Mesenchymal stem cell (in vitro differentiated cells and primary cell): ENCODE measurements at regions not wholly inside any gene's neighbourhood (a gene's known extent, or its start where the extent isn't known, plus 50 kb on each side); places are given as distances from the start of the nearest gene placed in this dataset.

Experiments
- DNase-seq: peaks from one replicate; pipeline ENCODE4 v3.0.0-alpha.2; 2013
- H2AFZ ChIP-seq: one replicate; pipeline ENCODE4 v1.6.1; 2013; ENCODE audit warnings: low read depth, mild to moderate bottlenecking, control low read depth, inconsistent platforms, low read length, moderate library complexity
- H2AK5ac ChIP-seq: 2 replicates; pipeline ENCODE4 v1.6.1; 2013; ENCODE audit warnings: low read length, moderate library complexity, mild to moderate bottlenecking, inconsistent platforms; ENCODE audit not compliant: severe bottlenecking
- H2BK120ac ChIP-seq: one replicate; pipeline ENCODE4 v1.6.1; 2013; ENCODE audit warnings: low read depth, mild to moderate bottlenecking, inconsistent platforms, low read length, moderate library complexity
- H2BK12ac ChIP-seq, 2 experiments: one replicate each; pipeline ENCODE4 v1.6.1; 2013; ENCODE audit warnings: inconsistent platforms in 2 of 2, low read length in 2 of 2, mild to moderate bottlenecking in 2 of 2, moderate library complexity in 2 of 2, control low read depth in 1 of 2
- H2BK15ac ChIP-seq: one replicate; pipeline ENCODE4 v1.6.1; 2013; ENCODE audit warnings: mild to moderate bottlenecking, low read depth, inconsistent platforms; ENCODE audit not compliant: poor library complexity, severe bottlenecking
- H2BK5ac ChIP-seq: 2 replicates; pipeline ENCODE4 v1.6.1; 2013; ENCODE audit warnings: low read depth, mild to moderate bottlenecking, low read length, control low read depth, inconsistent platforms; ENCODE audit not compliant: poor library complexity, severe bottlenecking
- H3K14ac ChIP-seq, 2 experiments: one replicate each; pipeline ENCODE4 v1.6.1; 2013; ENCODE audit warnings: inconsistent platforms in 2 of 2, low read length in 2 of 2, control low read depth in 1 of 2, mild to moderate bottlenecking in 1 of 2, moderate library complexity in 1 of 2
- H3K18ac ChIP-seq, 2 experiments: one replicate each; pipeline ENCODE4 v1.6.1; 2013; ENCODE audit warnings: inconsistent platforms in 2 of 2, low read length in 2 of 2, control low read depth in 1 of 2, low read depth in 1 of 2, mild to moderate bottlenecking in 1 of 2
- H3K23ac ChIP-seq, 2 experiments: one replicate each; pipeline ENCODE4 v1.6.1; 2013; ENCODE audit warnings: inconsistent platforms in 2 of 2, low read length in 2 of 2, mild to moderate bottlenecking in 2 of 2, moderate library complexity in 2 of 2, control low read depth in 1 of 2
- H3K27ac ChIP-seq: 2 replicates; pipeline ENCODE4 v1.5.1; 2013; ENCODE audit warnings: mild to moderate bottlenecking, moderate library complexity, low read length, control low read depth, inconsistent platforms; ENCODE audit not compliant: poor library complexity, severe bottlenecking
- H3K27me3 ChIP-seq, 2 experiments: 2 replicates each; pipeline versions ENCODE4 v1.6.1 to v1.7.0; 2013; ENCODE audit warnings: low read length in 2 of 2, mild to moderate bottlenecking in 2 of 2, moderate library complexity in 2 of 2, control low read depth in 1 of 2, inconsistent platforms in 1 of 2; ENCODE audit not compliant: control insufficient read depth in 1 of 2, insufficient read depth in 1 of 2
- H3K36me3 ChIP-seq, 2 experiments: 2 replicates each; pipeline versions ENCODE4 v1.6.1 to v1.7.0; 2013; ENCODE audit warnings: low read length in 2 of 2, control low read depth in 1 of 2, inconsistent platforms in 1 of 2, low read depth in 1 of 2, mild to moderate bottlenecking in 1 of 2; ENCODE audit not compliant: insufficient read depth in 2 of 2, control insufficient read depth in 1 of 2
- H3K4ac ChIP-seq, 2 experiments: one replicate each; pipeline ENCODE4 v1.6.1; 2013; ENCODE audit warnings: inconsistent platforms in 2 of 2, low read length in 2 of 2, mild to moderate bottlenecking in 2 of 2, moderate library complexity in 2 of 2, control low read depth in 1 of 2, low read depth in 1 of 2
- H3K4me1 ChIP-seq: 2 replicates; pipeline ENCODE4 v1.6.1; 2013; ENCODE audit warnings: low read depth, low read length, control low read depth; ENCODE audit not compliant: control insufficient read depth, insufficient read depth
- H3K4me2 ChIP-seq: 2 replicates; pipeline ENCODE4 v1.6.1; 2013; ENCODE audit warnings: low read length, mild to moderate bottlenecking, inconsistent platforms; ENCODE audit not compliant: poor library complexity, severe bottlenecking
- H3K4me3 ChIP-seq, 2 experiments: 2 replicates each; pipeline versions ENCODE4 v1.5.1 to v1.7.0; 2013; ENCODE audit warnings: low read length in 2 of 2, mild to moderate bottlenecking in 2 of 2, control low read depth in 1 of 2, low read depth in 1 of 2; ENCODE audit not compliant: insufficient read depth in 1 of 2
- H3K79me1 ChIP-seq: replicated peaks from 2 replicates; pipeline ENCODE4 v1.6.1; 2013; ENCODE audit warnings: mild to moderate bottlenecking, control low read depth, low read length, inconsistent platforms; ENCODE audit not compliant: poor library complexity, severe bottlenecking
- H3K9ac ChIP-seq: 2 replicates; pipeline ENCODE4 v1.7.0; 2013; ENCODE audit warnings: mild to moderate bottlenecking, low read length, moderate library complexity
- H3K9me3 ChIP-seq: 2 replicates; pipeline ENCODE4 v1.7.0; 2013; ENCODE audit warnings: mild to moderate bottlenecking, low read length; ENCODE audit not compliant: control insufficient read depth
- H4K8ac ChIP-seq: one replicate; pipeline ENCODE4 v1.6.1; 2013; ENCODE audit warnings: inconsistent platforms, mild to moderate bottlenecking, low read length, moderate library complexity
- H4K91ac ChIP-seq: one replicate; pipeline ENCODE4 v1.6.1; 2013; ENCODE audit warnings: mild to moderate bottlenecking, low read length, inconsistent platforms
- WGBS: methylation state at CpG from one replicate; pipeline ENCODE4 v1.1.7; 2013; ENCODE audit warnings: mixed read lengths; 5-methylcytosine and 5-hydroxymethylcytosine counted together

DNA sequence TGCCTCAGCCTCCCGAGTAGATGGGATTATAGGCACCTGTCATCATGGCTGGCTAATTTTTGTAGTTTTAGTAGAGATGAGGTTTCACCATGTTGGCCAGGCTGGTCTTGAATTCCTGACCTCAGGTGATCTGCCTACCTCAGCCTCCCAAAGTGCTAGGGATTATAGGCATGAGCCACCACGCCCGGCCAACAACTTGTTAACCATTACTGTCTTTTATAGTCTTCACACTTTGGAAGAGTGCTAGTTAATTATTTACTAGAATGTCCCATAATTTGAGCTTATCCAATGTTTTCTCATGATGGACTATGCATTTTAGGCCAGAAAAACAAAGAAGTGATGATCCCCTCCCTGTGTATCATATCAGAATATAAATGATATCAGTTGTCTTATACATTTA lies 288.6 kb upstream of the CBLB start:
- Histone ChIP-seq H3K14ac (no peak overlapping the region), H3K9ac (no peak overlapping the region), H3K79me1 (no peaks in the 10 kb centered on the region), H4K8ac (no peak overlapping the region), H2AFZ (no peak overlapping the region), H3K27me3 (no peaks in the 10 kb centered on the region), H3K27ac (no peak overlapping the region), H3K4ac (no peak overlapping the region), H3K9me3 (no peaks in the 10 kb centered on the region), H3K36me3 (no peaks in the 10 kb centered on the region), H3K4me2 (no peak overlapping the region), H2BK15ac (no peak overlapping the region), H3K4me3 (no peak overlapping the region), H2BK120ac (no peak overlapping the region), H3K18ac (no peak overlapping the region), H3K23ac (no peak overlapping the region), H2AK5ac (no peak overlapping the region), H2BK5ac (no peak overlapping the region), H4K91ac (no peak overlapping the region), H2BK12ac (no peak overlapping the region), H3K4me1 (no peaks in the 10 kb centered on the region)
- no peak for DNase-seq
- WGBS = 89% methylated on average over 1 of the region's 3 CpGs

DNA sequence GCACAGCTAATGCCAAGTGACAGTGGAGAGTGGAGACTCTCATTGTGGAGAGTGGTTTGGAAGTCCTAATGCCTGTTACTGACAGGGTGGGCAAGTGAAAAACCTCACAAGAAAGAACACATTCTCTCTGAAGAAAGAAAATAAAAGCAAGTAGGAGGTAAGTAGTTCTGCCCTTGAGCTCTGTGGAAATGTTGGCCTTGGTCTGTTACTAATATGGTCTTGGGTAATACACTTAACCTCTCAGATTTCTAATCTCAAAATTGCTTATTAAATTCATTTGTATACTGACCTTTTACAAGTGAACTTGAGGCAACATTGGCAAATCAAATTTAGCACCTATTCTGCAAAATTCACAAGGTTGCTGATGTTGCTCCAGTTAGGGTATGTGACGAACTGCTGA lies 291.6 kb upstream of the CBLB start:
- H2BK5ac ChIP-seq = no peak overlapping the region
- H2BK120ac ChIP-seq = no peak overlapping the region
- no peaks in the 10 kb centered on the region for H3K4me1 ChIP-seq
- H4K8ac ChIP-seq = no peak overlapping the region
- H3K14ac ChIP-seq = no peak overlapping the region
- H3K36me3 ChIP-seq = no peaks in the 10 kb centered on the region
- WGBS = no CpG with 5 or more reads among the region's 1 CpG
- H3K4me2 ChIP-seq = no peak overlapping the region
- H3K9me3 ChIP-seq = no peaks in the 10 kb centered on the region
- no peak overlapping the region for H3K18ac ChIP-seq
- no peak overlapping the region for H2BK15ac ChIP-seq
- no peak overlapping the region for H2AK5ac ChIP-seq
- no peak for DNase-seq
- no peaks in the 10 kb centered on the region for H3K27me3 ChIP-seq
- no peak overlapping the region for H4K91ac ChIP-seq
- no peak overlapping the region for H2BK12ac ChIP-seq
- no peak overlapping the region for H3K9ac ChIP-seq
- no peak overlapping the region for H3K4ac ChIP-seq
- H3K23ac ChIP-seq = no peak overlapping the region
- no peak overlapping the region for H2AFZ ChIP-seq
- no peaks in the 10 kb centered on the region for H3K79me1 ChIP-seq
- H3K27ac ChIP-seq = no peak overlapping the region
- H3K4me3 ChIP-seq = no peak overlapping the region

DNA sequence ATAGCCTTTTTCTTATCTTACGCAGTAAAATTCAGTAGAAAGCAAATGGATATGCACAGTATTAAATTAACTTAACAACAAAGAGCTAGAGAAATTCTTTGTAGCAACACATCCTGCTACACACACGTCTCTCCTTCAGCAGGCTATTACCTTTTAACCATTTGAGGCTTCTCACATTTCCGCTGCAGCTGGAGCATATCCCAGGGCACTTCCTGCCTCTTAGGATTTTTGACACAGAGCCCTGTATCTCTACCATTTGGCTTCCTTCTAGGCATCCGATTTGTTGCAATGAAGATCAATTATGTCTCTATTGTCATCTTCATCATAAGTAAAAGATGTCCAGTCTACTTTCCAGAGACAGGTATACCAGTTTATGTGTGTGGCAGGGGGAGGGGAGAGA lies 292.4 kb upstream of the CBLB start:
- Histone ChIP-seq H3K4me1 (no peaks in the 10 kb centered on the region), H2AK5ac (no peak overlapping the region), H2BK5ac (no peak overlapping the region), H3K23ac (no peak overlapping the region), H3K18ac (no peak overlapping the region), H4K91ac (no peak overlapping the region), H3K79me1 (no peaks in the 10 kb centered on the region), H3K4me2 (no peak overlapping the region), H3K14ac (no peak overlapping the region), H3K9ac (no peak overlapping the region), H2AFZ (no peak overlapping the region), H2BK120ac (no peak overlapping the region), H2BK12ac (no peak overlapping the region), H3K36me3 (no peaks in the 10 kb centered on the region), H3K9me3 (no peaks in the 10 kb centered on the region), H3K27me3 (no peaks in the 10 kb centered on the region), H3K4me3 (no peak overlapping the region), H2BK15ac (no peak overlapping the region), H3K27ac (no peak overlapping the region), H4K8ac (no peak overlapping the region), H3K4ac (no peak overlapping the region)
- WGBS = 74% methylated on average over 3 of the region's 4 CpGs
- DNase-seq = no peak

DNA sequence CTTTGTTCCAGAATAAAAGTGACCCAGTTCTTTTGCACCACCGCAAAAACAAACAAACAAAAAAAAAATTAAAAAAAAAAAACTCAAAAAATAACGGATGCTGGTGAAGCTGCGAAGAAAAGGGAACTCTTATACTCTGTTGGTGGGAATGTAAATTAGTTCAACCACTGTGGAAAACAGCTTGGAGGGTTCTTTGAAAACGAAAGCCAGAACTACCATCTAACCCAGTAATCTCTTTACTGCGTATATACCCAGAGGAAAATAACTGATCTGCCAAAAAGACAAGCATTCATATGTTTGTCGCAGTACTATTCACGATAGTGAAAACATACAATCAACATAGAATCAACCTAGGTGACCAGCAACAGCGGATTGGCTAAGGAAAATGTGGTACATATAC lies 298.9 kb upstream of the CBLB start:
- 100% methylated on average over 5 of the region's 8 CpGs for WGBS

More for the DNA sequence above, 298.9 kb upstream of the CBLB start:
- Histone ChIP-seq H3K4me1 (no peaks in the 10 kb centered on the region), H3K23ac (no peak overlapping the region), H2AFZ (no peak overlapping the region), H3K14ac (no peak overlapping the region), H3K9ac (no peak overlapping the region), H2AK5ac (no peak overlapping the region), H3K27me3 (no peaks in the 10 kb centered on the region), H3K18ac (no peak overlapping the region), H2BK120ac (no peak overlapping the region), H4K91ac (no peak overlapping the region), H3K79me1 (no peaks in the 10 kb centered on the region), H4K8ac (no peak overlapping the region), H3K27ac (no peak overlapping the region), H3K4me3 (no peak overlapping the region), H2BK5ac (no peak overlapping the region), H3K4ac (no peak overlapping the region), H3K4me2 (no peak overlapping the region), H2BK15ac (no peak overlapping the region), H3K36me3 (no peaks in the 10 kb centered on the region), H2BK12ac (no peak overlapping the region), H3K9me3 (no peaks in the 10 kb centered on the region)
- no peak for DNase-seq
